ENCODE measurements at regions not wholly inside any gene's neighbourhood (a gene's known extent, or its start where the extent isn't known, plus 50 kb on each side); places are given as distances from the start of the nearest gene placed in this dataset.
"Not testable (repeated sequence)": the region's sequence is repeated elsewhere in the genome, so short reads cannot be mapped to it uniquely, and the experiment has no call there.

DNA sequence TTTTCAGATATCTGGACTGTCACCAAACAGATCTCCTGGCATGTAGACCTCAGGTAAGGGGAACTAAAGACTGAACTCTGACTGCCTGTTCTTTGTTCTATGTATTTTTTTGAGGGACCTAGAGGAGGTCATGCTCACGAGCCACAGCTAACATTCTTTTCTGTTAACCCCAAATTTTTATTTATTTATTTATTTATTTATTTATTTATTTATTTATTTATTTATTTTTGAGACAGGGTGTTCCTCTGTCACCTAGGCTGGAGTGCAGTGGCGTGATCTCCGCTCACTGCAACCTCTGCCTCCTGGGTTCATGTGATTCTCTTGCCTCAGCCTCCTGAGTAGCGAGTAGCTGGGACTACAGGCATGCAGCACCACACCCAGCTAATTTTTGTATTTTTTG is 562.0 kb downstream of the NLGN4X start:
- TF ChIP-seq, protein P1, sequence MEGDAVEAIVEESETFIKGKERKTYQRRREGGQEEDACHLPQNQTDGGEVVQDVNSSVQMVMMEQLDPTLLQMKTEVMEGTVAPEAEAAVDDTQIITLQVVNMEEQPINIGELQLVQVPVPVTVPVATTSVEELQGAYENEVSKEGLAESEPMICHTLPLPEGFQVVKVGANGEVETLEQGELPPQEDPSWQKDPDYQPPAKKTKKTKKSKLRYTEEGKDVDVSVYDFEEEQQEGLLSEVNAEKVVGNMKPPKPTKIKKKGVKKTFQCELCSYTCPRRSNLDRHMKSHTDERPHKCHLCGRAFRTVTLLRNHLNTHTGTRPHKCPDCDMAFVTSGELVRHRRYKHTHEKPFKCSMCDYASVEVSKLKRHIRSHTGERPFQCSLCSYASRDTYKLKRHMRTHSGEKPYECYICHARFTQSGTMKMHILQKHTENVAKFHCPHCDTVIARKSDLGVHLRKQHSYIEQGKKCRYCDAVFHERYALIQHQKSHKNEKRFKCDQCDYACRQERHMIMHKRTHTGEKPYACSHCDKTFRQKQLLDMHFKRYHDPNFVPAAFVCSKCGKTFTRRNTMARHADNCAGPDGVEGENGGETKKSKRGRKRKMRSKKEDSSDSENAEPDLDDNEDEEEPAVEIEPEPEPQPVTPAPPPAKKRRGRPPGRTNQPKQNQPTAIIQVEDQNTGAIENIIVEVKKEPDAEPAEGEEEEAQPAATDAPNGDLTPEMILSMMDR (IDR thresholded peaks at IDR 0.05), result not testable (repeated sequence)
- not testable (repeated sequence) for TF ChIP-seq POLR2A (IDR thresholded peaks at IDR 0.05)
